AG09319 (cell line): ENCODE measurements at regions not wholly inside any gene's neighbourhood (a gene's known extent, or its start where the extent isn't known, plus 50 kb on each side); places are given as distances from the start of the nearest gene placed in this dataset.

Experiments
- DNase-seq: peaks from one replicate; pipeline ENCODE4 v3.0.0-alpha.2; 2010; ENCODE audit warnings: low read depth; ENCODE audit errors: extremely low read depth
- CTCF ChIP-seq: IDR thresholded peaks from 2 replicates; pipeline ENCODE4 v1.5.1; 2011; ENCODE audit warnings: low read depth, mild to moderate bottlenecking, inconsistent platforms, low read length, moderate library complexity

- no peak for DNase-seq
- no peak for TF ChIP-seq CTCF
Observed at GRCh38 chr6:158879180-158879579, 60.0 kb upstream of the EZR start.

- no peak for TF ChIP-seq CTCF
- DNase-seq = no peak
Observed at GRCh38 chr6:158877716-158878115, 58.5 kb upstream of the EZR start.

GRCh38 chr6:158876886-158877285, 57.7 kb upstream of the EZR start:
- no peak for DNase-seq
- no peak for TF ChIP-seq CTCF

GRCh38 chr6:158870649-158870957, 51.4 kb upstream of the EZR start:
- TF ChIP-seq CTCF = no peak

GRCh38 chr6:158869826-158870648, 50.9 kb upstream of the EZR start:
- DNase-seq = no peak
- no peak for TF ChIP-seq CTCF

More at GRCh38 chr6:158870649-158870957, 51.4 kb upstream of the EZR start:
- no peak for DNase-seq

- DNase-seq = no peak
Observed at GRCh38 chr6:158868890-158869825, 50.0 kb upstream of the EZR start.

More at GRCh38 chr6:158868890-158869825, 50.0 kb upstream of the EZR start:
- TF ChIP-seq CTCF = no peak
